ENCODE measurements at regions not wholly inside any gene's neighbourhood (a gene's known extent, or its start where the extent isn't known, plus 50 kb on each side); places are given as distances from the start of the nearest gene placed in this dataset.

DNA sequence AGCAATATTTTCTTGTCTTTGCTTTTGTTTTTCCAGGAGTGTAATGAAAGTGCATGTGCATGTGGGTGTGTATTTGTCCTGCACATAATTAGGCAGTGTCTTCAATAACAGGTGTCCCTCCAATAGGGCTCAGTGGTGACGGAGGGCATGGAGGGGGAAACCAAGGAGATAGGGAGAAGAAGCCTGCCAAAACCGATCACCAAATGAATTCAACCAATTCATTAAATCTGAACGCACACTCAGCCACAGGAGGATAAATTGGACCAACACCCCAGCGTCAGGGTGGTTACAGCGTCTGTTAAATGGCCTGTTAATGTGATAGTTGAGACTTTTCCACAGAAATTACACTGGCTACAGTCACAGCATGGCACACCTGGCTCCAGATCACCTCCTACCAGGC, 527.6 kb downstream of the CD83 start:
- ATAC-seq (no peak), DNase-seq (no peak)
- Mint-ChIP-seq H3K27me3 (ENCODE audit: low read depth in 2 of 2) (peaks cover 0 to 3% of the 10 kb centered on the region in 2 donors), H3K4me3 (no peak overlapping the region), H3K36me3 (no peaks in the 10 kb centered on the region), H3K4me1 (no peaks in the 10 kb centered on the region), H3K9me3 (no peaks in the 10 kb centered on the region), H3K27ac (no peak overlapping the region)
- no peak overlapping the region for H3K27ac ChIP-seq (ENCODE audit: low read length)
- H3K27me3 ChIP-seq (ENCODE audit: control insufficient read depth, insufficient read depth, low read length) = no peaks in the 10 kb centered on the region
- intact Hi-C loops (cut with micrococcal nuclease) = no loop called here
- H3K4me3 ChIP-seq (ENCODE audit: low read length) = no peak overlapping the region
- no peaks in the 10 kb centered on the region for H3K4me1 ChIP-seq (ENCODE audit: control insufficient read depth, insufficient read depth, low read length)
- TF ChIP-seq, protein P1, sequence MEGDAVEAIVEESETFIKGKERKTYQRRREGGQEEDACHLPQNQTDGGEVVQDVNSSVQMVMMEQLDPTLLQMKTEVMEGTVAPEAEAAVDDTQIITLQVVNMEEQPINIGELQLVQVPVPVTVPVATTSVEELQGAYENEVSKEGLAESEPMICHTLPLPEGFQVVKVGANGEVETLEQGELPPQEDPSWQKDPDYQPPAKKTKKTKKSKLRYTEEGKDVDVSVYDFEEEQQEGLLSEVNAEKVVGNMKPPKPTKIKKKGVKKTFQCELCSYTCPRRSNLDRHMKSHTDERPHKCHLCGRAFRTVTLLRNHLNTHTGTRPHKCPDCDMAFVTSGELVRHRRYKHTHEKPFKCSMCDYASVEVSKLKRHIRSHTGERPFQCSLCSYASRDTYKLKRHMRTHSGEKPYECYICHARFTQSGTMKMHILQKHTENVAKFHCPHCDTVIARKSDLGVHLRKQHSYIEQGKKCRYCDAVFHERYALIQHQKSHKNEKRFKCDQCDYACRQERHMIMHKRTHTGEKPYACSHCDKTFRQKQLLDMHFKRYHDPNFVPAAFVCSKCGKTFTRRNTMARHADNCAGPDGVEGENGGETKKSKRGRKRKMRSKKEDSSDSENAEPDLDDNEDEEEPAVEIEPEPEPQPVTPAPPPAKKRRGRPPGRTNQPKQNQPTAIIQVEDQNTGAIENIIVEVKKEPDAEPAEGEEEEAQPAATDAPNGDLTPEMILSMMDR (IDR thresholded peaks at IDR 0.05) = no peak
- no peaks in the 10 kb centered on the region for H3K9me3 ChIP-seq (ENCODE audit: control insufficient read depth, insufficient read depth, low read length)
- H3K36me3 ChIP-seq (ENCODE audit: control insufficient read depth, insufficient read depth, low read length) = no peaks in the 10 kb centered on the region
- WGBS (ENCODE audit: insufficient coverage) = 86% methylated on average over 3 of the region's 5 CpGs

DNA sequence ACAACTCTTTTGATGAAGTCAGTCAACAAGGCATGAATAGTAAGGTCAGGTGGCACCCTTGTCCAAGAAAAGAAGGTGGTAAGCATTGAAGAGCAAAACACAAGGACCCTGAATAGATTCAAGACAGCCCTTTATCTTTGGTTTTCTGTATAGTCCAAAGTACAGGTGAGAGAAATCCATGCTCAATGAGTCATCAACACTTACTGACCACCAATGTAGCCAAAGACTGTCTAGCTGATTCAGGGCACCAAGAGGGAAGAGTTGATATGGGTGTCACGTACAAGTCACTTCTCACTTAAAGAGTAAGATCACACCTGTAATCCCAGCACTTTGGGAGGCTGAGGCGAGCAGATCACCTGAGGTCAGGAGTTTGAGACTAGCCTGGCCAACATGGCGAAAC, 528.3 kb downstream of the CD83 start:
- no peak overlapping the region for H3K27ac Mint-ChIP-seq
- intact Hi-C loops (cut with micrococcal nuclease) = no loop called here
- ATAC-seq (no peak), DNase-seq (no peak)
- H3K36me3 ChIP-seq (ENCODE audit: control insufficient read depth, insufficient read depth, low read length) = no peaks in the 10 kb centered on the region
- no peak overlapping the region for H3K27ac ChIP-seq (ENCODE audit: low read length)
- H3K4me3 Mint-ChIP-seq = no peak overlapping the region
- no peak overlapping the region for H3K4me3 ChIP-seq (ENCODE audit: low read length)
- no peaks in the 10 kb centered on the region for H3K36me3 Mint-ChIP-seq
- TF ChIP-seq, protein P1 (IDR thresholded peaks at IDR 0.05) = no peak
- no peaks in the 10 kb centered on the region for H3K9me3 ChIP-seq (ENCODE audit: control insufficient read depth, insufficient read depth, low read length)
- H3K4me1 Mint-ChIP-seq = no peaks in the 10 kb centered on the region
- WGBS (ENCODE audit: insufficient coverage) = 85% methylated on average over 3 of the region's 3 CpGs
- H3K27me3 Mint-ChIP-seq (ENCODE audit: low read depth in 2 of 2) = peaks cover 0 to 3% of the 10 kb centered on the region in 2 donors
- no peaks in the 10 kb centered on the region for H3K27me3 ChIP-seq (ENCODE audit: control insufficient read depth, insufficient read depth, low read length)
- H3K9me3 Mint-ChIP-seq = no peaks in the 10 kb centered on the region
- H3K4me1 ChIP-seq (ENCODE audit: control insufficient read depth, insufficient read depth, low read length) = no peaks in the 10 kb centered on the region

DNA sequence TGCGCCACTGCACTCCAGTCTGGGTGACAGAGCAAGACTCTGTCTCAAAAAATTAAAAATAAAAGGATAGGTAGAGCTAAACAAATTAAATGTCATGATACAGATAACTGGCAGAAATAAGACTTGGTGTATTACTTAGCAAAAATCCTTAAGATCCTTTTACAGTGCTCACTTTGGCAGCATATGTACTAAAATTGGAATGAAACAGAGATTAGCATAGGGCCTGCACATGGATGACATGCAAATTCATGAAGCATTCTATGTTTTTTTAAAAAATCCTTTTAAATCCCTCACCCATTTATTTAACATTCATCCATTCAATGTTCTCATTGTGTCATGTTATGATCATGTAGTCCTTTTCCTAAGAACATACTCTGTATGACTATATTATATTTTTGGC, 528.8 kb downstream of the CD83 start:
- H3K4me1 Mint-ChIP-seq = no peaks in the 10 kb centered on the region
- H3K36me3 ChIP-seq (ENCODE audit: control insufficient read depth, insufficient read depth, low read length) = no peaks in the 10 kb centered on the region
- H3K4me3 Mint-ChIP-seq = no peak overlapping the region
- H3K27ac ChIP-seq (ENCODE audit: low read length) = no peak overlapping the region
- ATAC-seq (no peak), DNase-seq (no peak)
- H3K27me3 ChIP-seq (ENCODE audit: control insufficient read depth, insufficient read depth, low read length) = no peaks in the 10 kb centered on the region
- no peak overlapping the region for H3K27ac Mint-ChIP-seq
- TF ChIP-seq, protein P1 (IDR thresholded peaks at IDR 0.05) = no peak
- H3K36me3 Mint-ChIP-seq = no peaks in the 10 kb centered on the region
- no peak overlapping the region for H3K4me3 ChIP-seq (ENCODE audit: low read length)
- peaks cover 0 to 5% of the 10 kb centered on the region in 2 donors for H3K27me3 Mint-ChIP-seq (ENCODE audit: low read depth in 2 of 2)
- no peaks in the 10 kb centered on the region for H3K4me1 ChIP-seq (ENCODE audit: control insufficient read depth, insufficient read depth, low read length)
- no peaks in the 10 kb centered on the region for H3K9me3 Mint-ChIP-seq
- H3K9me3 ChIP-seq (ENCODE audit: control insufficient read depth, insufficient read depth, low read length) = no peaks in the 10 kb centered on the region
- WGBS (ENCODE audit: insufficient coverage) = 94% methylated on average over 1 of the region's 1 CpG
- intact Hi-C loops (cut with micrococcal nuclease) = no loop called here

DNA sequence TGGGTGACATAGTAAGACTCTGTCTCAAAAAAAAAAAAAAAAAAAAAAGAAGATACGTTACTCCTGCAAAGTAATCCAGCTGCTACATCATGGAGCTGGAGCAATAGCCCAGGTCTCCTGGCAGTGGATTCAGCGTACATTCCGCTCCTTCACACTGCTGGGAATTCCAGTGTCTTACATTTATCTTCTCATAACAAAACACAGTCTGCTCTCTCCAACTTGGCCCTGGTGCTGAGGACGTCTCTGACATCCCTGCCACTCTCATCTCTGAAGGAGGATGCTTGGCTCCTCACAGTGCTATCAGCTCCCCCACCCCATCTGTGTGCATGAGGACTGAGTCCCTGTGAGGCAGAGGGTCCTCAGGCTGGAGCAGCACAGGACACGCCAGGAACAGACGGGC, 529.8 kb downstream of the CD83 start:
- H3K27me3 Mint-ChIP-seq (ENCODE audit: low read depth in 2 of 2) = peaks cover 0 to 7% of the 10 kb centered on the region in 2 donors
- no peaks in the 10 kb centered on the region for H3K36me3 Mint-ChIP-seq
- WGBS (ENCODE audit: insufficient coverage) = 93% methylated on average over 6 of the region's 6 CpGs
- DNase-seq = no peak
- Histone ChIP-seq H3K4me1 (ENCODE audit: control insufficient read depth, insufficient read depth, low read length) (no peaks in the 10 kb centered on the region), H3K27ac (ENCODE audit: low read length) (no peak overlapping the region), H3K36me3 (ENCODE audit: control insufficient read depth, insufficient read depth, low read length) (no peaks in the 10 kb centered on the region), H3K4me3 (ENCODE audit: low read length) (no peak overlapping the region), H3K27me3 (ENCODE audit: control insufficient read depth, insufficient read depth, low read length) (no peaks in the 10 kb centered on the region), H3K9me3 (ENCODE audit: control insufficient read depth, insufficient read depth, low read length) (no peaks in the 10 kb centered on the region)
- no peak overlapping the region for H3K27ac Mint-ChIP-seq
- TF ChIP-seq, protein P1 (IDR thresholded peaks at IDR 0.05) = no peak
- H3K9me3 Mint-ChIP-seq = no peaks in the 10 kb centered on the region
- intact Hi-C loops (cut with micrococcal nuclease) = no loop called here
- no peak overlapping the region for H3K4me3 Mint-ChIP-seq
- H3K4me1 Mint-ChIP-seq = no peaks in the 10 kb centered on the region
- ATAC-seq = no peak
